HG03135 (cell line): ENCODE measurements at regions not wholly inside any gene's neighbourhood (a gene's known extent, or its start where the extent isn't known, plus 50 kb on each side); places are given as distances from the start of the nearest gene placed in this dataset.
"Not testable (repeated sequence)": the region's sequence is repeated elsewhere in the genome, so short reads cannot be mapped to it uniquely, and the experiment has no call there.

Experiments
- ATAC-seq: cut with Tn5 transposase; IDR thresholded peaks from one replicate; pipeline ENCODE4 v1.9.1; 2021; ENCODE audit warnings: mild to moderate bottlenecking, moderate library complexity; ENCODE audit not compliant: unreplicated experiment

GRCh38 chr5:56311306-56311905, 78.3 kb upstream of the ANKRD55 start:
- no peak for ATAC-seq

DNA sequence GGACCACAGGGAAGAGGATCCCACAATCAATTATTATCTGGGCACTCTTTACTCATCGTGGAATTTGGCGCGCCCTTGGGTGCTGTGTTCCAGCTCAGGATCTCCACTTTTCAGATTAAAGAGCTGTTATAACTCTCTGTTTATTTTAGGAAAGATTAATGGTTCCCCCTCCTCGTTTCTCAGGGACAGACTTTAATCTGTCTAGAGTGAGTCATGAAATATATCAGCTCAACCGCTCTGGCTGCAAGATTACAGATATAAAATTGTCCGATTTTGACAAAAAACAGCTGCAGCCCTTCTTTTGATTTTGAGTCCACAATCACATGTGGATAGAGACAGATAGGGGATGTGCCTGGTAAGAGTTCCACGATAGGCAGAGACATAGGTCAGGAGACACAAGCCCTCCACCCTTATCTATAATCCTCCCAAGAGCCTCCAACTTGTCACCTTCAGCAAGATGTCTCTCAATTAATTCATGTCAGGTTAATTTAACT, 77.6 kb upstream of the ANKRD55 start:
- no peak for ATAC-seq

DNA sequence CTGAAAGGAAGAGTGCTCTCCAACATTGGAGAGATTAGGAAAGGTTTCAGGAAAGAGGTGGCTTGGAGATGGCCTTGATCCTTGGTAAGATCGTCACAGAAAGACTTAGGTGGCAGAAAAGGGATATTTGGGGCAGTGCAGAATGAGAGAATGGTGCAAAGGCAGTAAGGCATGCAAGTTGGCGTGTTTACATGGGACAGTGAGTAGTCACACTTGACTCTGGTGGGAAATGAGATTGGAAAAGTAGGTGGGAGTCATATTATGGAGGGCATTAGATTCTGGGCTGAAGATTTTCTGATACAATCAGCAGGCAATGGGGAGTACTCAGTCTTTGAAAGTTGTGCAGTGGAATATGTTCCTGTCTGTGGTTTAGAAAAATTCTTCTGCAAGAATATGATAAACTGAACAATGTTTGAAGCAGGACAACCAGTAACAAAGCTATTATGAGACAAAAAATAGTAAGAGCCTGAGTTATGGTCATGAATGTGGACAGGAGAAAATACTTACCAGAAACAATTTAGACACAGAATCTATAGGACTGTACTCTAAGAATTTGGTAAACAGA, 76.2 kb upstream of the ANKRD55 start:
- ATAC-seq: no peak

DNA sequence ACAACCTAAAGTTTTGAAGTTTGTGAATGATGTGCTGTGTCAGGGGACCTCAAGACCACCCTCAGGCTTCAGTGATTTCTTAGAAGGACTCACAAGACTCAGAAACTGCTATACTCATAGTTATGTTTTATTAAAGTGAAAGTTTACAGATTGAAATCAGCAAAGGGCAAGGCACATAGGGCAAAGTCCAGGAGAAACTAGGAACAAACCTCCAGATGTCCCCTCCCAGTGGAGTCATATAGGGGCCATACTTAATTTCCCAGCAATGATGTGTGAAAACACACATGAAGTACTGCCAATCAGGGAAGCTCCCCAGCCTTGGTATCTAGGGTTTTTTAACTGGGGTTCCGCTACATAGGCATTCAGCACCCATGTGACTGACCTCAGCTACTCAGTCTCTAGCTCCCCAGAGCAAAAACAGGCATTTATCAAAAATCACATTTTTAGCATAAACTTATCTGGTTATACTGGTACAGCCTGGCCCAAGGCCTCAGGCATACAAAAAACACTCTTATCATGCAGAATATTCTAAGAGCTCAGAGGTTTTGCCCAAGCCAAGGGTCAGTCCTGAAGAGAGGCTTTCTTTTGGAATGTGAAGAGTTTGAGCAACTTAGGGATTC, 74.7 kb upstream of the ANKRD55 start:
- ATAC-seq: no peak

- no peak for ATAC-seq
Observed at GRCh38 chr5:56306433-56307150, 73.5 kb upstream of the ANKRD55 start.

DNA sequence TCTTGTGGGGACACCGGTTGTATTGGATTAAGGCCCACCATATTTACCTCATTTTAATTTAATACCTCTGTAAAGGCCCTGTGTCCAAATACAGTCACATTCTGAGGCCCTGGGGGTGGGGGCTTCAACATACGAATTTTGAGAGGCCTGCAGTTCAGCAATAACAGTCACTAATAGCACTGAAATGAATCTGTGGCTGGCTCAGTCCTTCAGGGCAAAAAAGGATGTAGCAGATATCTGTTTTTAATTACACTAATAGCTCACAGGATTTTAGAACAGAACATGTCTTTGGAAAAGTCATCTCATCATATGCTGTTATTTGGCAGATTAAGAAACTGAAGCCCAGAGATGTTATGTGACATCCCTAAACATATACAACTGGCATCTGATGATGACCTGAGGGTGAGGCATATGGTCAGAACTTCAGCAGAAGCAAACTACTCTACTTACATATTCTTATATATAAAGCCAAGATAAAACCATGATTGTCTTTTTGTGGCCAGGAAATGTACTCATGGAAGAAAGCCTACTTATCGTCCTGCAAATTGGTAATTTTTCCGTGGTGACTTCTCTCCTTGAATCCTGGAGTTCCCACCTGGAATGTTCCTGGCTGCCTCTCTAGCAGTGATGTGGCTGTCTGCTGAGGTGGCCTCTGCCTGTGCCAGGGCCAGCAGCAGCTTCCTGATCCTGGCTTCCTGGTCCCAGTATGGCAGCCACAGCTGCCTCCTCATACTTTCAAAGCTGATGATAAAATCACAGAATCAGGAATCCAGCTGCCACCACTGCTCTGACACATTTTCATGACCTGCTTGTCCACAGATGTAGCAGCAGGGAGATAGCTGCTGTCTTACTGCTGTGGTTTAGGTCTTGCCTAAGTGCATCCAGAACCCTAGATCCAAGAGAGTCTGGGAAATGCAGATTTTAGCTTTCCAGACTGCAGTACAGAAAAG, 72.1 kb upstream of the ANKRD55 start:
- no peak for ATAC-seq

GRCh38 chr5:56303511-56303910, 70.4 kb upstream of the ANKRD55 start:
- no peak for ATAC-seq

DNA sequence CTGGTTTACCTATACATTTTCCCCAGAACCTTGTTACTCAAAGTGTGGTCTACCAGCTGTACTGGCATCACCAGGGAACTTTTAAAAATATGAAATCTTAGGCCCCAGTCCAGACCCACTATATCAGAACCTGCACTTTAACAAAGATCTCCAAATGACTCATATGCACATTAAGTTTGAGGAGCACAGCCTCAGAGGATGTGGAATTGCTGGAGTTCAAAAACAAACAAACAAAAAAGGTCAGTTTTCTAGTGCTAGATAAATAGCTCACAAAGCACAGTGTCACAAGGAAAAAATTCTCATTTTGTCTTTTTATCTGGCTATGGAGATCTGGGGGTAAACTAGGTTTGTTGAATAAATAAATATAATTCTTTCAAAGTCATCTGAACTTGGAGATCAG, 68.9 kb upstream of the ANKRD55 start:
- ATAC-seq: no peak

DNA sequence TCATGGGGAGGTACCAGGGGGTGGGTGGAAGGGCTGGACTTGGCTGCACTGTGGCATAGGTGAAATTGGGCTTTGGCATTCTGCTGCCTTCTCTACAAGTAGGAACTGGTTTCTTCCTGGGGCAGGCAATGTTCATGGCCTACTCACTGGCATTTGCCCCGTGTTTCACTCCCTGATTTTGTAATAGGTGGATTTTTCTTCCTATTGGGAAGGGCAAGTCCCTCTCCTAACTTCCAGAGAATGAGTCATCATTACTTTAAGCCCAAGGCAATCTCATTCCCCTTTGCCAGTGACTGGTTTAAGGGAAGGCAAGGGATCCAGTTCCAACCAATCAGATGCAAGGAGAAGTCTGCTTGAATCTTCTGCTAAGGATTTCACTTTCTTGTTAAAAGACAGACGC, 67.9 kb upstream of the ANKRD55 start:
- ATAC-seq: no peak

DNA sequence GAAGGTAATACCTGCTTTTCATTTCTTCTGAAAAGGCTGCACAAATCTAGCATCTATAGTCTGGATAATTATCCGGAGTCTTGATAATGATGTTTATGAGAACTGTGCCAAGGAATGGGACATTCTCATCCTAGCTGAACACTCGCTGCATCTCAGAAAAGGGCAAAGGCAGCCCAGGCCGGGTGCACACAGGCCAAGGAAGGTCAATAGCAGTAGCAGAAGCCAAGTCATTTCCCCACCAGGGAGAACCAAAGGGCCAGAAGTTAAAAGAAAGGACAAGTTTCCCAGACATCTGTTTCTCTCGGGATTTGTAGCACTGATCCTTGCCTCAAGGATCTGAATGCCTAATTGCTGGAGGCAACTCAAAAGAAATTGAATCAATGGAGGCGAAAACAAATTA, 66.1 kb upstream of the ANKRD55 start:
- no peak for ATAC-seq

GRCh38 chr5:56298336-56299090, 65.4 kb upstream of the ANKRD55 start:
- no peak for ATAC-seq

GRCh38 chr5:56297851-56298250, 64.7 kb upstream of the ANKRD55 start:
- no peak for ATAC-seq

DNA sequence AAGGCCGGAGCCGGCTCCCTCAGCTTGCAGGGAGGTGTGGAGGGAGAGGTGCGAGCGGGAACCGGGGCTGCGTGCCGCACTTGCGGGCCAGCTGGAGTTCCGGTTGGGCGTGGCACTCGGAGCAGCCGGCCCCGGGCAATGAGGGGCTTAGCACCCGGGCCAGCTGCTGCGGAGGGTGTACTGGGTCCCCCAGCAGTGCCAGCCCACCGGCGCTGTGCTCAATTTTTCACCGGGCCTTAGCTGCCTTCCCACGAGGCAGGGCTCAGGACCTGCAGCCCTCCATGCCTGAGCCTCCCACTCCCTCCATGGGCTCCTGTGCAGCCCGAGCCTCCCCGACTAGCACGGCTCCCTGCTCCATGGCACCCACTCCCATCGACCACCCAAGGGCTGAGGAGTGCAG, 62.2 kb upstream of the ANKRD55 start:
- not testable (repeated sequence) for ATAC-seq

DNA sequence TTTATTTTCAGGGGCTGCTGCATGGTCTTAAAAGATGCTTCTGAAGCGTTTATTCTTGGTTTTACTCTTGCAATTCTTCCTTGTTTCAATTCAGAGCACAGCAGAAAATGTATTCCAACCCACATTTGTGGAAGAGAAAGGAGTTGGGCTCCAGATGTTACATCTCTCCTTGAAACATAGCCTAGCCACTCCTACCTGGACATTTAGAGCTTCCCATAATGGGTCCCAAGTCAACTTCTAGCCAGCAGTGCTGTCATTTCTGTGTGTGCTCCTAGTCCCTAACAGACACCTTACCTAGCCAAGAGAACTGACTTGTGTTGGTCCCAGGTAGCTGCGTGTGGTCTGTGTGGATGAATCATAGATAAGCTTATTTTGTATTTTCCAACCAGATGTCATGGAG, 61.2 kb upstream of the ANKRD55 start:
- ATAC-seq: no peak

- not testable (repeated sequence) for ATAC-seq
Observed at GRCh38 chr5:56292874-56293273, 59.7 kb upstream of the ANKRD55 start.

DNA sequence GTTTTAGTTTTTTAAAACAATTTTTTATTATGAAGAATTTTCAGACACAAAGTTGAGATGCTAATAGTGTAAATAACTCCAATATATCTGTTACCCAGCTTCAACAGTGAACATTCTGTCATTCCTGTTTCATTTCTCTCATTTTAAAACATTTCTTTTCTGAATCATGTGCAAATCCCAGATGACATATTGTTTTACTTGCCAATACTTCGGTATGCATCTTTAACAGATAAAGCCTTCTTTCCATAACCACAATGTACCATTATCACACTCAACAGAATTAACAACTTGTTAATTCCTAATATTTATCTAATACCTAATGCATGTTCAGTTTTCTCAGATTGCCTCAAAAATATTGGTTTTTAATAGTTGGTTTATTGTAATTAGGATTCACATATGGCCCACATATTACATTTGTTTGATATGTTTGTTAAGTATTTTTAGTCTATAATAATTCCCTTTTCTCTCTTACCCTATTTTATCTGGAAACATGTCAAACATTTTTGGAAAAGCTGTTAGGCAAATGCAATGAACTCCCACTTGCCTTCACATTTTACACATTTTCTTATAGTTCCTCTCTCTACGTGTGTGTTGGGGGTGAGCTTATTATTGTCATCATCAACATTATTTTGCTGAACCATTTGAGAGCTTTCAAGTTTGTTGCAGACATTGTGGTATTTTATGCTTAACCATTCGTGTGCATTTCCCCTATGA, 58.7 kb upstream of the ANKRD55 start:
- no peak for ATAC-seq

DNA sequence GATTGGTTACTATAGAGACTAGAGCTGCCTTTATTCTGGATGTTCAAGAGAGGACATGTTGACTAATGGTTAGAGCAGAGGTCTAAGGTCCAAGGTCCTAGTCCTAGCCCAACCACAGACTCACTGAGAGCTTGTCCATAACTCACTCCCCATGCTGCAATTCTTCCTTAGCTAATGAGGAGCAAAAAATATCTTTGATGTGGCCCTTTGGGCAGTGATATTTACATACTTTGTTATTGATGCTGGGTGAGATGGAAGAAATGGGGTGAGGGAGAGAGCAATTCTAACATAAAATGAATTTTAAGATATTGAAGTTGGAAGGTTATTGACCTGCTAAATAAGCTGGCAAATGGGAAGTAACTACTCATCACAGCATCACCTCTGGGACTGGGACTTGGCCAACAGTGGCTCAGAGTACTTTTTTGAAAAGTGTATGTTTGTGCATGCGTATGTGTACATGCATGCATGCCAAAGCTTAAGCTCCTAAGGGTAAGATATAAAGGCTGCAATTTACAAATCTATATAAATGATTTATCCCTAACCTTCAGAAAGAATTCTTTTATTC, 58.0 kb upstream of the ANKRD55 start:
- ATAC-seq: no peak

- no peak for ATAC-seq
Observed at GRCh38 chr5:56290378-56291078, 57.4 kb upstream of the ANKRD55 start.

DNA sequence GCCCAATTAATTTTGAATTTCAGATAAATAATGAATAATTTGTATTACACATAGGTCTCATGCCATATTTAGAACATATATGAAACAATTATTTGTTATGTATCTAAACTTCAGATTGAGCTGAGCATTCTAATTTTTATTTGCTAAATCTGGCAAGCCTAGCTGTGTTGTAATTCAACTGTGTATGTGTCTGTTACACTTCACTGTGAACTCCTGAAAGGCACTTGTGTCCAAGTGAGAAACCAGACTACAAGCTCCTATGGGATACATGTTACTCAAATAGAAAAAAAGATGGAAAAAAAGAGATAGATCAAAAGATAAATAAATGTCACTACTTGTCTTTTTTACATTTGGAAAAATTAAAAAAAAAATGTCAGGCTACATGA, 56.5 kb upstream of the ANKRD55 start:
- no peak for ATAC-seq
